H1 (cell line): ENCODE measurements at regions not wholly inside any gene's neighbourhood (a gene's known extent, or its start where the extent isn't known, plus 50 kb on each side); places are given as distances from the start of the nearest gene placed in this dataset.

Experiments
- EZH2 ChIP-seq: fragments of 200-600 bp; sonication (generic); IDR thresholded peaks from 2 replicates; pipeline ENCODE4 v1.7.1; 2012; ENCODE audit warnings: low read depth, mild to moderate bottlenecking, moderate library complexity, low read length, inconsistent platforms; ENCODE audit not compliant: severe bottlenecking
- POLR2A ChIP-seq, 2 experiments: IDR thresholded peaks; 1 replicate in 1 of 2; 2 replicates in 1 of 2; pipeline ENCODE4 v1.6.1; 2011; ENCODE audit warnings: low read depth in 2 of 2, low read length in 2 of 2, mild to moderate bottlenecking in 2 of 2; ENCODE audit errors: control extremely low read depth in 1 of 2
- SIN3A ChIP-seq, 2 experiments: IDR thresholded peaks in 1 of 2; conservative IDR thresholded peaks in 1 of 2; 2 replicates each; pipeline ENCODE4 v1.6.1; 2011 to 2012; ENCODE audit warnings: low read length in 2 of 2, improper control_type of control experiment in 1 of 2, low read depth in 1 of 2, mild to moderate bottlenecking in 1 of 2
- TF ChIP-seq, protein P1 (sequence below), 3 experiments: IDR thresholded peaks; 1 replicate in 2 of 3; 2 replicates in 1 of 3; pipeline versions ENCODE4 v1.5.1 to v1.6.1; 2011; ENCODE audit warnings: low read length in 3 of 3, mild to moderate bottlenecking in 3 of 3, inconsistent platforms in 2 of 3, low read depth in 1 of 3, moderate library complexity in 1 of 3; ENCODE audit not compliant: insufficient read depth in 1 of 3; ENCODE audit errors: control extremely low read depth in 1 of 3

DNA sequence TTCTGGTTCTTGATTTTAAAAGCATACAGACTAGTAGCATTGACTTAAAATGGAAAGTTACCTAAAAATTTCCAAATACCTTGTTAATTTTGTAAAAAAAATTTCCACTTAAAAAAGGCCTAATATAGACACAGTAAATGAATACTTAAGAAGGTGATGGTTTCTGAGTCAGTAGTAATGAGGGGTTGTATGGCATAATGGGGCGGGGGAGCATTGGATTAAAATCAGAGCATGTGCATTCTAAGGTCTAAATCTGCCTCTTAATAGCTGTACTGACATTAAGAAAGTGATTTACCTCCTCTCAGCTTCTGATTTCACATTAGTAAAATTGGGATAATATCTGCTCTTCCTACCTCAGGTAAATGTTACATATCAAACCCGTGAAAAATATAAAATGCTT lies 446.5 kb downstream of the AASDHPPT start:
- TF ChIP-seq POLR2A (IDR thresholded peaks at IDR 0.05; ENCODE audit: control extremely low read depth in 1 of 2, low read depth in 2 of 2, low read length in 2 of 2) (no peak), EZH2 (no peak), SIN3A (conservative IDR thresholded peaks at IDR 0.05 in 1 of 2, IDR thresholded peaks at IDR 0.05 in 1 of 2; ENCODE audit: low read depth in 1 of 2, low read length in 2 of 2) (no peak)
- TF ChIP-seq, protein P1, sequence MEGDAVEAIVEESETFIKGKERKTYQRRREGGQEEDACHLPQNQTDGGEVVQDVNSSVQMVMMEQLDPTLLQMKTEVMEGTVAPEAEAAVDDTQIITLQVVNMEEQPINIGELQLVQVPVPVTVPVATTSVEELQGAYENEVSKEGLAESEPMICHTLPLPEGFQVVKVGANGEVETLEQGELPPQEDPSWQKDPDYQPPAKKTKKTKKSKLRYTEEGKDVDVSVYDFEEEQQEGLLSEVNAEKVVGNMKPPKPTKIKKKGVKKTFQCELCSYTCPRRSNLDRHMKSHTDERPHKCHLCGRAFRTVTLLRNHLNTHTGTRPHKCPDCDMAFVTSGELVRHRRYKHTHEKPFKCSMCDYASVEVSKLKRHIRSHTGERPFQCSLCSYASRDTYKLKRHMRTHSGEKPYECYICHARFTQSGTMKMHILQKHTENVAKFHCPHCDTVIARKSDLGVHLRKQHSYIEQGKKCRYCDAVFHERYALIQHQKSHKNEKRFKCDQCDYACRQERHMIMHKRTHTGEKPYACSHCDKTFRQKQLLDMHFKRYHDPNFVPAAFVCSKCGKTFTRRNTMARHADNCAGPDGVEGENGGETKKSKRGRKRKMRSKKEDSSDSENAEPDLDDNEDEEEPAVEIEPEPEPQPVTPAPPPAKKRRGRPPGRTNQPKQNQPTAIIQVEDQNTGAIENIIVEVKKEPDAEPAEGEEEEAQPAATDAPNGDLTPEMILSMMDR (IDR thresholded peaks at IDR 0.05; ENCODE audit: control extremely low read depth in 1 of 3, insufficient read depth in 1 of 3, low read depth in 1 of 3, low read length in 3 of 3), result no peak
